AG20443 (cell line): ENCODE measurements at regions not wholly inside any gene's neighbourhood (a gene's known extent, or its start where the extent isn't known, plus 50 kb on each side); places are given as distances from the start of the nearest gene placed in this dataset.
"Not testable (repeated sequence)": the region's sequence is repeated elsewhere in the genome, so short reads cannot be mapped to it uniquely, and the experiment has no call there.

Experiments
- DNase-seq: peaks from one replicate; pipeline ENCODE4 v3.0.0; 2012; ENCODE audit warnings: low spot score, mixed read lengths

GRCh38 chr14:59058776-59059175 is 129.7 kb upstream of the DAAM1 start:
- not testable (repeated sequence) for DNase-seq

DNA sequence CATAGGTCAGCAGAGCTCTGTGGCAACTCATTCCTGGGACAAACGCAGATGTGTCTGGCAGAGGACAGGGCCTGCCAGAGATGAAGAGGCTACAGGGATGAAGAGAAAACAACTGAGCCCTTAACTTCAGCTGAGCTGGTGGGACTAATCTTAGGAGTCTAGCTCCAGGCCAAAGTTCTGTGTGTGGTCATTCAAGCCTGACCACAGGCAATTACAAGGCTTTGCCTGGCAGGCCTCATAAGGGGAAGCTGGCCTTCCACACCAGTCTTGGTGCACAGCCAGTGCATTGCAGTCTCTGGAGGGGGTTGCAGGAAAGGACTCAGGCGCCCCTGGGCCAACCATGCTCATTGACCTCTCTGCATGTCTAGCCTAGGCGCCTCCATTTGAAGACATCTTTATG is 127.6 kb upstream of the DAAM1 start:
- no peak for DNase-seq

DNA sequence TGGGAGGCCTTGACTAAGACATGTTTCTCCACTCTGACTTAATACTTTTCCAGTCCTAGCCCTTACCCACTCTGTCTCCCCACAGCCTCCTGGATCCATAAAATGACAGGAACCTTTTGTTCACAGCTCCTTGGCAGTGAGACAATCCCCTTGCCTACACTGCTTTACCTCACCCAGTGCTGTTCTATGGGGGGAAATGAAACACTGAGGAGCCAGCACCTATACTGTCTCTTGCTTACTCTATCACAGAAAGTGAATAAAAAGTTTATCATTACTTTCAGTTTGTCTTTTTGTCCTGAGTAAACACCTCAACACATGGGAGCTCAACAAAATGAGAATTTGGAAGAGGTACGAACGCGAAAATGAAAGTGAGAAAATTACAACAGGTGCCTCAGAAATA is 127.2 kb upstream of the DAAM1 start:
- no peak for DNase-seq

DNA sequence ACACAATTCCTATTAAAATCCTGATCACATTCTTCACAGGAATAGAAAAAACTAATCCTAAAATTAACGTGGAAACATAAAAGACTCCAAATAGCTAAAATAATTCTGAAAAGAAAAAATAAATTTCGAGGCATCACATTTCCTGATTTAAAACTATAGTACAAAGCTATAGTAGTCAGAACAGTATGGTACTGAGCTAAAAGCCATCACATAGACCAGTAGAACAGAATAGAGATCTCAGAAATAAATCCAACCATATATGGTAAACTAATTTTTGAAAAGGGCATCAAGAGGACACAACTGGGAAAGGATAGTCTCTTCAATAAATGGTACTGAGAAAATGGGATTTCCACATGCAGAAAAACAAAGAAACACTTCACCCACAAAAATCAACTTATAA is 125.2 kb upstream of the DAAM1 start:
- no peak for DNase-seq

DNA sequence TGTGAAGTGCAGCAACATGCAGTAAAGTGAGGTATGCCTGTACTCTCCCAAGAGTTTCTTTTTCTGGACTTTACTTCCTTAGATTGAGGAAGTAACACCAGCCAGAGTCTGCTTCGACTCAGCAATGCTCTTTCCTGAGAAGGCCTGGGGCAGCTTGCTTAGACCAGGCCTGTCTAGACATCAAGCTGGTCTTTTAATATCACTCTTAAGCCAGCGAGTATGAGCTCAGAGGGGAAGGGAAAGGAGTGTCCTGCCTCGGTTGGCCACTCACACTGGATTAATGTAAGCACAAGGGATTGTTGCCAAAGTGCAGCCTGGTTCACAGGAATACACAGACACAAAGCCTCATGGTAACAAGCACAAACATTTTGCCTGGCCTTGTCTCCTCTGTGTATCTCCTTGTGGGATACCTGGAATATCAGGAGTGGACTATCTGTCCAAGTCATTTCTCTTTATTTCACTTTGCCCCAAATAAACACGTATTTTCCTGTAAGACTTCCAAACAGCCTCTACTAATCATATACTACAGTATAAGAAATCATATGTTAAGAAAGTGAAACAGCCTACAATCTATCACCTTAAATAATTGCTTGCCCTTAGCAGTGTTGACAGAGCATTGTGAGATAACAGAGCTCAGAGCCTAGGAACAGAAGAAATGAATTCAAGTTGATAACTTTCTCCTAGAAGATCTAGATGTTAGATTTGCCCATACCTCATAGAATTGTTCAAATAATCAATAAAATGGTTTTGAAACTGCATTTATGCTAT is 121.2 kb upstream of the DAAM1 start:
- DNase-seq = no peak

- no peak for DNase-seq
Measured at GRCh38 chr14:59069163-59069854, 119.2 kb upstream of the DAAM1 start.

DNA sequence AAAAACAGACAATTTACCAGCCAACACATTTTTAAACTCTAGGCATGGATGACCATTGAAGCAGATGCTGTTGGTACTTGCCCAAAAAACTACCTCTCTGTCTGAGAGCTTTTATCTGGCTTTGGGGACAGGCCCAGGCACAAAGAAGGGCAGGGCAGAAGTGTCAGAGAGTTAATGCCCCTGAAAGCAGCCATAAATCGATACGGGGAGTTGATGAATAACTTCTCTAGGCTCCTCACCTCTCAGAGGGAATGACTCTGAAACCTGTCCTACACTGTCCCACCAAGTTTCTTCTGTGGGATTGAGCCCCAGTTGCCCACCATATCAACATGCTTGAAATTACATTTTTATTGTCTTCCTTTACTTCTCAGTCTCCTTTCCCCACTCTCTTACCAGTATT is 113.0 kb upstream of the DAAM1 start:
- DNase-seq = no peak

DNA sequence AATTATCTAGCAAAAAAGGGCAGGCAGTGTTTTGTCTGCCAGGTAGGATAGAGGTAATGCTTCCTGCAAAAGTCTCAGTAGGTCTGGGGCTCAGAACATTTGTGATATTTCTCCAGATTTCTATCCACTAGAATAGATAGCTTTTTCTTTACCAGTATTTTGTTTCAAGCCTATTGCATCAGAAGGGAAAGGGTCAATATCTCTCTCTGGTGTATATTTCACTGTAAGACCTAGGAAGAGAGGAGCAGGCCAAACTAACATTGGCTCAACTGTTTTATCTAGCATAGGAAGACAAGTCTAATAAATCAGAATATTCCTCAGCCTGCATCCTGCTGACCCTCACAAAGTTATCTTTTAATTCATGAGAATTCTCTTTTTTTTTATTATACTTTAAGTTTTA is 106.7 kb upstream of the DAAM1 start:
- DNase-seq = no peak

- no peak for DNase-seq
Measured at GRCh38 chr14:59085207-59085739, 103.2 kb upstream of the DAAM1 start.

DNA sequence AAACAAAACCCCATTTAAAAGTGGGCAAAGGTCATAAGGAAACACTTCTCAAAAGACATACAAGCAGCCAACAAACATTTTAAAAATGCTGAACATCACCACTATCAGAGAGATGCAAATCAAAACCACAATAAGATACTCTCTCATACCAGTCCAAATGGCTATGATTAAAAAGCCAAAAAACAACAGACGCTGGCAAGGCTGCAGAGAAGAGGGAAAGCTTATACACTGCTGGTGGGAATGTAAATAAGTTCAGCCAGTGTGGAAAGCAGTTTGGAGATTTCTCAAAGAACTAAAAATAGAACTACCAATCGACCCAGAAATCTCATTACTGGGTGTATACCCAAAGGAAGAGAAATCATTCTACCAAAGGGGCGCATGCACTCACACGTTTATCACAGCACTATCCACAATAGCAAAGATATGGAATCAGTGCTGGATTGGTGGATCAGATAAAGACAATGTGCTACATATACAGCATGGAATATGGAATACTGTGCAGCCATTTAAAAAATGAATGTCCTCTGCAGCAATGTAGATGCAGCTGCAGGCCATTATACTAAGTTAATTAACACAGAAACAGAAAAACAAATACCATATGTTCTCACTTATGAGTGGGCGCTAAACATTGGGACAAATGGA is 102.1 kb upstream of the DAAM1 start:
- DNase-seq = no peak

DNA sequence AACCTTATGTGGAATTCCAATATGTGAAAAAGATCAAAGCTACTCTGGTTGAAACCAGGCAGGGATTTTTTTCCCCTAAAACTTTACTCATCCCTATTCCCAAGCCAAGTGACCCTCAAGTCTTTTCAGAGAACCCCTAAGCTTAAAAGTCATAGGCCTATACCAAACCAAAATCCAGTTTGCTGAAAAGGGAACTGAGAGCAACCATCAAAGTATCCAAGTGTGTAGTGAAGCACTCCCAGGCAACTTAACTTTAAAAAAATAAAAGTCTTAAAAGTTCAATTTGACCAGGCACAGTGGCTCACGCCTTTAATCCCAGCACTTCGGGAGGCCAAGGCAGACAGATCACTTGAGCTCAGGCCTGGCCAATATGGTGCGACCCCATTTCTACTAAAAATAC is 101.2 kb upstream of the DAAM1 start:
- no peak for DNase-seq

DNA sequence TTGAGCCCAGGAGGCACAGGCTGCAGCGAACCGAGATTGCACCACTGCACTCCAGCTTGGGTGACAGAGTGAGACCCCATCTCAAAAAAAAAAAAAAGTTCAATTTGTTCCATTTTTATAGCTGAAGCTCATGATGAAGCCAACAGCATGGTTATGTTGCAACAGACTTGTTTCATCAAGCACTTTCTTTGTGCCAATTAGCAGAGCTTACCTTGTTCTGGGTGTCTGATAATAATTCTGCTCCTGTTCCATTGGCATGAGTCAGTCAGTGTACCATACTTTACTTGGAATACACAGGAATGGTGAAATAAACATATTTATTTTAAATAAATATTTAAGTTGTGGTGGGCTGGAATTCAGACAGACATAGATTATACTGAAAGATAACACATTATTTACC is 100.8 kb upstream of the DAAM1 start:
- DNase-seq = no peak

DNA sequence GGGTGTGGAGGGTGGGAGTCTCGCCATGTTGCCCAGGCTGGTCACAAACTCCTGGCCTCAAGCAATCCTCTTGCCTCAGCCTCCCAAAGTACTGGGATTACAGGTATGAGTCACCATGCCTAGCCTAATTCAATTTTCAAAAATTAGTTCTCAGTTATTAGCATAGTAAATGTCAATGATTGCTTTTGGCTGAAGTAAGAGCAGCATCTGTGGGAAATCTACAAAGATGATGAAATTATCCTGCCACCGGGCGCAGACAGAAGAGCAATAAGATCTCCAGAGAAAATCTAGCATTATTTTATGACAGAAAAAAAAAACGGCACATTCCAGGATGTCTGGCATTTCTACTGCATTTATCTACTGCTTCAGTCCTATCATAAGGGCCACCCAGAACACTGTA is 97.9 kb upstream of the DAAM1 start:
- DNase-seq = no peak

DNA sequence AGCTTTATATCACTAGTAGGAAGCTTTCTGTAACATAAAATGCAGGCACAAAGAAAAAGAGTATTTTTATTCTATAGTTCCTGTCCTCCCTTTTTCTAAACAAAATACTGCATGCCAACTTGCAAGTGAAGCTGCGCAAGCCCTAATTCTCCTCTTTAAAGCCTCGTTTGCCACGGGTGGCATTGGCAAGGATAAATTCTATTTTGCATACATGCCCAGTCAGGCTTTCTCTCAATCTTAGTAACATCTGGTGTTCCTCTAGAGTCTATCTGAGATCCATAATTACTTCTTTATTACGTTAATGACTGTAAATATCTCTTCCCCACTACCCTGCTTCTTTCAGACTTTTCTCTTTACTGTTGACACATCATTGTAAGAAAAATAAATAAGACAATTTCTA is 97.1 kb upstream of the DAAM1 start:
- DNase-seq = no peak

DNA sequence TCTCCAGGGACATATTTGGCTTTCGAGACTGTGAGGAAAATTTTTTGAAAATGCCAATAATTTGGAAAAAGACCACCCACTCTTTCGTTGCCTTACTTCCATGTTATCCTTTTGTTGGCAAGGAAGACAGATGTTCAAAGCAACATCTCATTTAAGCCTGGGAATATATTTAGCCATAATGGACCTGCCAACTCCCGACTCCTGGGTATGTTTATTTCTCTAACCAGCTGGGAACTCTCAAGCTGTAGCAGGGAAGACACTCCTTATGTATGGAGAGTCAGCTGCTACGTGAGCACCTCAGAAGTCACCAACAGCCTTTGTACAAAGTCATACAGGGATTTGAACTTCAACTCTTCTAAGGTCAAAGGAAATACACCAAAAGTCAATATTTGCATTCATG is 96.5 kb upstream of the DAAM1 start:
- DNase-seq = no peak

DNA sequence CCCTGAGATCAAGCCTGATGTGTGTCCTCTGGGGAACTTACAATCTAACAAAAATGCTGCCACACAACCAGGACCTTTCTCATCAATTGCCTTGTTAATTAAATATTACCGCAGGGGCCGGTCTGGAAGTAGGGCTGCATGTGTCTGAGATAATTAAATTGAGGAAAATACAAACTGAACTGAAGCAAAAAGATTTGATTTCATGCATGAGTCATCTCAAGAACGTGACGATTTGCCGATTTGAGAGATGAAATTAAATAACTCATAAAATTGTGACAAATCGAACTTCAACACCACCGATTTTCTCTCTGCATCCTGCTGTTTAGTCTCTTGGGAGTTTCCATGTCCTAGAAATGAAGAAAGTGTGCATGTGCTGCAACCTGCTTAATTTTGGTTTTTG is 94.6 kb upstream of the DAAM1 start:
- no peak for DNase-seq

- DNase-seq = no peak
Measured at GRCh38 chr14:59096303-59096702, 92.2 kb upstream of the DAAM1 start.

DNA sequence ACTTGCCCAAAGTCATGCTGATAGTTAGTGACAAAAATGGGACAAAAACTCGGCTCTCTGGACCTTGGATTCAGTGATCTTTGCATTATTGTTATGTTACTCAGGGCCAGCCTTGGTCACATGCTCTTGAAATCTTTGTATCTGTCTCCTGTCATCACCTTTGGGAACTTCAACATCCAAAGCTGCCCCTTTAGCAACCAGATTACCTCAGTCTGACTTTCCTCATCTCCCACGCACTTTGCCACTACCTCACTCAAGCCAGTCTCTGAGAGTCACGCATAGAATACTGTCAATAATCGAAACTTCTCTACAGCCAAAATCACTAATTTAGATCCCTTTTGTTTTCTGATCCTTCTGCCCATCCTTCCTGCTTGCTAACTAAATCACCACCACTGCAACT is 90.8 kb upstream of the DAAM1 start:
- DNase-seq = no peak

DNA sequence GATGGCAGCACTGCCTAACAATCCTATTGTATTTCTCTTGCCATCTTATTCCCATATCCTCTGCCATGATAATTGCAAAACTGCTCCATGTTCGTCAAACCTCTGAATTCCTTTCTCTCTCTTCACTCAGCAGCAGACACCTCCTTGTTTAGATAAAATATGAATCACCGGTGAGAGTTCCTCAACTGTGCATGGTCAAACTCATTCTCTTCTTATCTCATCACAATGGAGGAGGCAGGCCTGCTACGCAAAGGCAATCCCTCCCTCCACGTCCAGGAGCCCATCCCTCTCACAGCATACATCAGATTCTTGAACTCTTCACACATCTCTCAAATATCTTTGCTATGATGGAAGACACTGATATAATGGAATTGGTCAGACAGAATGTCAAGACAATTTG is 90.1 kb upstream of the DAAM1 start:
- DNase-seq = peak; percentile 73

GRCh38 chr14:59100205-59100604 is 88.3 kb upstream of the DAAM1 start:
- no peak for DNase-seq

- DNase-seq = no peak
Measured at GRCh38 chr14:59101476-59101875, 87.0 kb upstream of the DAAM1 start.

- peak; percentile 51 for DNase-seq
Measured at GRCh38 chr14:59103396-59103795, 85.1 kb upstream of the DAAM1 start.

DNA sequence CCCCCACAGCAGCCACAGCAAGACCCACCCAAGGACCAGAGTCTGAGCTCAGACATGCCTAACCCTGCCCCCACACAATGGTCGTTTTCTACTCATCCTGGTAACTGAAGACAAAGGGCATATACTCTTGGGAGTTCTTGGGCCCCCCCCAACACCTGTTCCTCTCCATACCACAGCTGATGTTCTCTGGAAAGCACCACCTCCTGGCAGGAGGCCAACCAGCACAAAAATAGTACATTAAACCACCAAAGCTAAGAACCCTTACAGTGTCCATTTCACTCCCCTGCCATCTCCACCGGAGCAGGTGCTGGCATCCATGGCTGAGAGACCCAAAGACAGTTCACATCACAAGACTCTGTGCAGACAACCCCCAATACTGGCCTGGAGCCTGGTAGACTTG is 80.6 kb upstream of the DAAM1 start:
- DNase-seq = no peak
